ENCODE measurements at regions not wholly inside any gene's neighbourhood (a gene's known extent, or its start where the extent isn't known, plus 50 kb on each side); places are given as distances from the start of the nearest gene placed in this dataset.

DNA sequence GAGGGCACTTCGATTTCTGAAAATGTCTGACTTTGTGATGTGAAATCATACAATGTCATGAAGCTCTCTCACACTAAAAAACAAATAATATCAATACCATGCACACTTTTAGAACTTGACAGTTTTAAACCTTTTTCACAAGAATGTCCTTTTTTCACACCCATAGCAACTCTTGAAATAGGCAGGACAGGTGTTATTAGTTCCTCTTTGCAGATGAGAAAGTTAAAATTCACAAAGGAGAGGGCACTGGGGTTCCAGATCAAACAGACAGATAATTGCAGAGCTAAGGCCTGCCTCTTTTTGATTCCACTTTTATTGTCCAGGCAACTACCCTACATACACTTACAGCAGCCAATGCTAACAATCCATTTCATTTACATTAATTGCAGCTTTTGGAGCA, 142.8 kb downstream of the KLF12 start:
- TF ChIP-seq SUZ12 (IDR thresholded peaks at IDR 0.05; ENCODE audit: extremely low read depth, insufficient read depth, insufficient read length) (no peak), ZNF274 (IDR thresholded peaks at IDR 0.05; ENCODE audit: low read depth, low read length) (no peak)
